HG03439 (cell line): ENCODE measurements at regions not wholly inside any gene's neighbourhood (a gene's known extent, or its start where the extent isn't known, plus 50 kb on each side); places are given as distances from the start of the nearest gene placed in this dataset.

Experiments used
- ATAC-seq: cut with Tn5 transposase; IDR thresholded peaks from one replicate; pipeline ENCODE4 v1.9.1; 2021; ENCODE audit warnings: mild to moderate bottlenecking, moderate library complexity; ENCODE audit not compliant: unreplicated experiment

DNA sequence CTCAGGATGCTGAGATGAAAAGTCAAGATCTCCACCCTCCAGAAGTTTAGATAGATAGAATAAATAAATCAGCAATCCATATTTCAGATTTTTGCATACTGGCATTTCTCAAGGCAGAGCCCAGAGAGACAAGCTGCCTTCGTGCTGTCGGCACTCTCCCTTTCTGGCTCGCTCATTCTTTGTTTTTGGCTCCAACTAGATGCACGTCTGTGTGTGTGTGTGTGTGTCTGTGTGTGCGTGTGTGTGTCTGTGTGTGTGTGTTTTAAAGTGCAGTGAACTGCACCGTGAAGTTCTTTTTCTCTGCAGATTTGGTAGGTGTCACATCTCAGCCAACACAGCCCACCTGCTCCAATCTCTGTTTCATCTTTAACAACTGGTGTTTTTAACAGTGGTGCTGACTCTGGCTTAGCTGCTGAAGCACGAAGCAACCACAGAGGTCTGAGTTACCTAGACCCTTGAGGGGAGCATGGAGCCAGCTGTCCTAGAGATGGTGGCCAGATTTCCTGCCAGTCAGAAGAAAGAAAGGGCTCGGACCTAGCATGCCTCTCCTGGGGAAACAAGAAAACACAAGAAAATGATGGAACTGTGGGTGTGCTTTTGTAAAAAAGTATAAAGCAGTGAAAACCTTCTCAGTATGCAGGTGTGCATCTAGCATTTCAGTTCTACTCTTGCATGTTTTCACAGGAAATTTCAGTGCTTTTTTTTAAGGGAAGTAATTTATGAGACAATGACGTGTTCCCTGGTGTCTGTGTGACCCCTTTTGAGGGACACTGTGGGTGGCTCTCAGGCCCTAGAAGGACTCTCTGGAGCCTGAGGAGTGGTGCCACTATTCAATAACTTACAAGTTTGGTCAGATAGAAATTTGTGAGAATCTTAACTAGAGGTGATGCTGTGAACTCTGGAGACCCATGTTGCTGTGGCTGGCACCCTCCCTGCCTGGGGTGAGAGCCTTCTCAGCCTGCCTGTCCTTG lies 364.3 kb downstream of the RNF144A start:
- ATAC-seq, result no peak

DNA sequence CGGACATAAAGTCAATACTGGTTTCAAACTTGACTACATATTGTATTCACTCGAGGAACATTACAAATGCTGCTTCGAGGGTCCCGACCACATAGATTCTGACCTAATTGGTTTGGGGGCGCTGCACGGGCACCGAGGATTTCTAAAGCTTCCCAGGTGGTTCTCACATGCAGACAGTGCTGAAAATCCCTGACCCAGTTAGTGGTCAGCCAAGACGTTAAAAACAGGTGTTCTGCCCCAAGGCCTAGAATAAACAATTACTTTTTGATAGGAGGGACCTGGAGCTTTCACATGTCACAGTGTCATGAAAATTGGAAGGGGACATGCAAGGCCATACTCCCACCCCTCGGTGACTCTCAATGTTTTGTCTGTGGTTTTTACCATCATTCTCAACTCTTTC lies 368.9 kb downstream of the RNF144A start:
- no peak for ATAC-seq

DNA sequence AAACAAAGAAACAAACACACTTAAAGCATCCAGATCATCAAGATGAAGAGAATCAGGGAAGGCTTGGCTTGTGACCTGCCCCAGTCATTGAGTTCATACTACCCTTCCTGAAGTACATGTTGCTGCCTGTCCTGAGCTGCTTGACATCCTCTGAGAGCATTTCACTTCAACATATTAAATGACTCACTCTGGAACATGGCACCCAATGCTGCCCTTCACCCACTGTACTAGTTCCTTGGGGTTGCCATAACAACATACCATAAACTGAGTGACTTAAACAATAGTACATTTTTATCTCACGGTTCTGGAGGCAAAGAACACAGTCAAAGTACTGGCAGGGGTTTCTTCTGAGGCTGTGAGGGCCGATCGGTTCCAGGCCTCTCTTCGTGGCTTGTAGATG lies 371.3 kb downstream of the RNF144A start:
- ATAC-seq, result no peak

DNA sequence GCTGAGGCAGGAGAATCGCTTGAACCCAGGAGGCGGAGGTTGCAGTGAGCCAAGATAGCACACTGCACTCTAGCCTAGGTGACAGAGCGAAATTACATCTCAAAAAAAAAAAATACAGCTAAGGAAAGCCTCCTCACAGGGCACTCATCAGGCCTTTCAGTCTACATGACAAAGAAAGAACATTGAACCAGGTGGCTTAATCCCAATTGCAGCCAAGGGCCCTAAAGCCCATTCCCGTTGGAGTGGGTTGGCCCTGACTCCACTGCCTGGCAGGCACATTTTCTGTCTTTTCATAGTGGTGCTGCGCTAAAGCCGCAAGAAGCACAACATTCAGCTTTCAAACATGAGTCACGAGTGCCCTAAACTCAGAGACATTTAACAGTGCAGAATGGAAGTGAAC lies 372.5 kb downstream of the RNF144A start:
- ATAC-seq, result no peak

DNA sequence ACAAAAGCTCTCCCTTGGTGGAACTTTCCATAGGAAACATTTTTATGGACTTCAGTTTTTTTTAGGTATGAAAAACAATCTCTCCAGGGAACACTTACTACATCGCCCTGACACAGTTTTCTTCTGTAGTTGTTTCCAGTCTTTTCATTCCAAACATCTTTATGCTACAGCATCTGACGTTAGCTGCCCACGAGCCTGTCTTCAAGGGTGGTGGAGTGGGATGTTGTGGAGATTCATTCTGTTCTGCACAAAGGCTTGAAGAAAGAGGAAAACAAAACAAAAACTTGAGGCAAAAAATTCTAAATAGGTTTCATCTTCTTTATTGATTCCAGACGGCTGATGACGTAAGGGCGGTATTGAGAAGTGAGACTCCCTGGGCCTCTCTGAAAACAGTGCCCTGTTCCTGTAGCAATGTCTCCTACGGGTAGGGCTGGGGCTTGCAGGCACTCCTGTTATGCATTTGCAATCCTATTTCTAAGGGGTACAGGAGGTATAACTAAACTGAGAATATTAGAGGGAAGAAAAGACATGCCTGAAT lies 375.0 kb downstream of the RNF144A start:
- no peak for ATAC-seq

DNA sequence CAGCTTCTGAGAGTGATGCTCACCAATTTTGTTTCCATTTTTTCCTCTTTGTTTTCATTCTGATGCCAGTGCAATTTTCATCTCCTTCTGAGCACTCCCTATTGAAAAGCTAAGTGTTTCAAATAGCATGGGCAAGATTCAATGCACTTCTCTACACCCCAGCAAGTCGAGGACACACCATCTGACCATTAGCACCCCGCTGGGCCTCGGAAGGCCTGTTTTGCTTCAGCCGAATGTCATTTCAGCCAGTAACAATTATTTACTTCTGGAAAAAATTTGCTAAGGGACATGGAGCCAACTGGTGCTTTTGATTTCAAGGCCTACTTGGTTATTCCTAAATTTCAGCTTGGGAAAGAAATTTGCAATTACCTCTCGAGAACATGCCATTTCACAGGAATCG lies 392.4 kb downstream of the RNF144A start:
- no peak for ATAC-seq

- ATAC-seq, result no peak
Observed at GRCh38 chr2:7324706-7325105, 407.5 kb downstream of the RNF144A start.

- no peak for ATAC-seq
Observed at GRCh38 chr2:7325186-7325585, 408.0 kb downstream of the RNF144A start.

- ATAC-seq, result no peak
Observed at GRCh38 chr2:7329465-7329864, 412.3 kb downstream of the RNF144A start.

GRCh38 chr2:7333189-7333765 lies 416.1 kb downstream of the RNF144A start:
- ATAC-seq, result no peak

GRCh38 chr2:7333960-7334493 lies 416.8 kb downstream of the RNF144A start:
- ATAC-seq, result no peak

DNA sequence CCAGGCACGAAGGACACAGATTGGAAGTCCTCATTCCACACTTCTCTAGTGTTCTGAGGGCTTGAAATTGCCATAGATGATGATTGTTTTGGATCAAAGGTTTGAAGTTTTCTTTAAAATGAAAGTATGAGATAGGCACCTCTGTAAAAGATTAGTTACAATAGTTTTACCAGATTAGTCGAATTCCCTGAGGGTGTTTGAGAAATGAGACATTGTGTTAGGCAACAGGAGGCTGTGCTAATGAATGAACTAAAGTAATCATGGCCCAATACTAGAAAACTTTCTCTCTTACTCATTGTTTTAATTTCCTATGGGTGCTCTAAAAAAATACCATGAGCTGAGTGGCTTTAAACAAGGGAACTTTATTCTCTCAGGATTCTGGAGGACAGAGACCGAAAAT lies 421.7 kb downstream of the RNF144A start:
- no peak for ATAC-seq

DNA sequence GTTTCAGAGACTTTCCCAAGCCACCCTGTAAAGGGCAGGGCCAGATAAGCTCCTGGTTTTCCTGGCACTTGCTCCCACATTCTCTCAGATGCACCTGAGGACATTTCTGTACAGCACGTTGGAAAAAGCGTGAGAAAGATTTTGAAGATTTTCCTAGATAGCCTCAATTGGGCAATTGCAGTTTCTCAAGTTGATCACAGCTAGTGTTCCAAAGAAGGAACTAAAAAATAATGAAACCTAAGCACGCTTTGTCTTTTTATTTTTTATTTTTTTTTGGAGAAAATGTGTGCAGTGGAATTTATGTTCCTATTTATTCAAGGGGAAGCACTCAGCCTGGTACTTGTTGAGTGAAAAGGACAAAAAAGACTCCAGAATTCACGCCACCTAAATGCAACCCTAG lies 429.1 kb downstream of the RNF144A start:
- no peak for ATAC-seq

GRCh38 chr2:7348761-7349160 lies 431.5 kb downstream of the RNF144A start:
- no peak for ATAC-seq

DNA sequence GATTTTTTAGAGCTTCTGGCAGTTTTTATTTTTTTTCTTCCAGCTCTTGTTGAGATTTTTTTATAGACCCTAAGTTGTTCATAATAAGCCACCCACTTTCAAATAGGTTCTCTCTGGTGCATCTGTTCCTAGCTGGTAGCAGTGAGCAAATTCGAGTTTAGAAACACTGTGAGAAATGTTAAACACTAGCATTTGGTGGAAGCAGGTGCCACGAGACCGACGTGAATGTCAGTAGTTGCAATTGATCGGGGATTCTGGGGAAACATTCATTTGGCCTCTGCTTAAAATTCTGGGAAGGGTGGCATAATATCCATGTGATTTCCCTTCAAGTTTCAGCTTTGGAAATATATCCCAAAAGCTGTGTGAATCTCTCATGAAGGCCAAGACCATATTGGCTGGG lies 435.0 kb downstream of the RNF144A start:
- no peak for ATAC-seq

GRCh38 chr2:7353571-7353970 lies 436.4 kb downstream of the RNF144A start:
- no peak for ATAC-seq

DNA sequence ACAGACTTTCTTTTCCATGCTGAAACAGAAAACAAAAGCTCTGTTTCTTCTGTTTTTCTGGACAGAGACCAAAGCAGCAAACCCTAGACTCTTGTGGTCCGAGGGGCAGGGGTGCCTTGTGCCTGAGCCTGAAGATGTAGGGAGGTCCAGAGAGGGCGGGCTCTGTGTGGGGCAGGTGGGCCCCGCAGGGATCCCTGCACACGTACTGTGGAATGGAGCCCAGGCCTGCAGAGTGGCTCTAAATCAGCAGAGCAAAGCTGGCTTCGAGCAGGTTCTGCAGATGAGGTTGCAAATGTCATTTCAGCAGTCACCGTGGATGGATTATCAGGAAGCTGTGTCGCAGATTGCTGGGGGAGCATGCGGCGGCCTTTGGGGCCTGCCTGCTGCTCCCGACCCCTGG lies 438.6 kb downstream of the RNF144A start:
- ATAC-seq, result no peak

GRCh38 chr2:7356909-7357584 lies 439.8 kb downstream of the RNF144A start:
- ATAC-seq, result no peak

DNA sequence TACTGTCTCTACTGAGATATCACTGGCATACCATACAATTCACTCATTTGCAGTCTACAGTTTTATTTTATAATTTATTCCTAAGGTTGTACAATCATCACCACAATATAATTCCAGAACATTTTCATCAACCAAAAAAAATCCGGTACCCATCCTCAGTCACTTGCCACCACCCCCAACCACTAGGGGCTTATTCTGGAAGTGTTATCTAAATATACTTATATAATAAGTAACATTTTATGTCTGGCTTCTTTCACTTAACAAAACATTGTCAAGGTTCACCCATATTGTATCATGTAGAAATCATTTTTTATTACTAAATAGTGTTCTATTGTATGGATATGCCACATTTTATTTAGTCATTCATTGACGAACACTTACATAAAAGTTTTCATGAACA lies 440.8 kb downstream of the RNF144A start:
- ATAC-seq, result no peak

- no peak for ATAC-seq
Observed at GRCh38 chr2:7358865-7359447, 441.7 kb downstream of the RNF144A start.

DNA sequence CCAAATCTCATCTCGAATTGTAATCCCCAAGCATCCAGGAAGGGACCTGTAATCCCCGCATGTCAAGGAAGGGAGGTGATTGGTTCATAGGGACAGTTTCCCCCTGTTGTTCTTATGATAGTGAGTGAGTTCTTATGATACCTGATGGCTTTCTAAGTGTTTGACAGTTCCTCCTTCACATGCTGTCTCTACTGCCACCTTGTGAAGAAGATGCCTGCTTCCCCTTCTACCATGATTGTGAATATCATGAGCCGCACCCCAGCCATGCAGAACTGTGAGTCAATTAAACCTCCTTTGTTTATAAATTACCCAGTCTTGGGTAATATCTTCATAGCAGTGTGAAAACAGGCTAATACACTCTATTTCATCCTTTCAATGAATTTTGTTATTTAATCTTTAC lies 446.7 kb downstream of the RNF144A start:
- ATAC-seq, result no peak
